SK-N-SH (cell line): ENCODE measurements at regions not wholly inside any gene's neighbourhood (a gene's known extent, or its start where the extent isn't known, plus 50 kb on each side); places are given as distances from the start of the nearest gene placed in this dataset.

Experiments used
- CTCF ChIA-PET: fragments of 300-600, 350-600 bp; formaldehyde crosslinking; extraction: SDS; loops from one replicate; lab custom pipeline; 2021; lab: Yijun Ruan, JAX
- POLR2A ChIA-PET: fragments of 350-600 bp; sonication (Branson Sonifier 250); formaldehyde crosslinking; extraction: SDS; loops from one replicate; lab custom pipeline; 2020; ENCODE audit warnings: antibody characterized with exemption, inconsistent platforms; lab: Yijun Ruan, JAX
- DNase-seq: peaks from one replicate; pipeline ENCODE4 v3.0.0; 2012
- H2AFZ ChIP-seq: fragments of 200-600 bp; sonication (generic); 2 replicates; pipeline ENCODE4 v1.8.1; 2016; ENCODE audit warnings: antibody characterized with exemption, mild to moderate bottlenecking, low read depth
- H3F3A ChIP-seq: fragments of 200-600 bp; sonication (generic); replicated peaks from 2 replicates; pipeline ENCODE3; 2016; ENCODE audit warnings: antibody characterized with exemption, mild to moderate bottlenecking; ENCODE audit not compliant: insufficient read depth
- H3K27ac ChIP-seq, 2 experiments: fragments of 200-500 bp in 1 of 2; fragments of 200-600 bp in 1 of 2; sonication (Bioruptor generic) in 1 of 2; sonication (generic), shearing (Covaris generic) in 1 of 2; 2 replicates each; pipeline versions ENCODE4 v1.5.1 to v1.6.1; 2014 to 2016; ENCODE audit warnings: low read depth in 2 of 2, inconsistent platforms in 1 of 2, low read length in 1 of 2, mild to moderate bottlenecking in 1 of 2, mixed read lengths in 1 of 2
- H3K27me3 ChIP-seq: fragments of 200-600 bp; sonication (generic), shearing (Covaris generic); 2 replicates; pipeline ENCODE4 v1.6.1; 2016; ENCODE audit warnings: mixed run types; ENCODE audit not compliant: insufficient read depth
- H3K36me3 ChIP-seq, 2 experiments: fragments of 200-500 bp in 1 of 2; fragments of 200-600 bp in 1 of 2; sonication (Bioruptor generic) in 1 of 2; sonication (generic) in 1 of 2; replicated peaks in 1 of 2; 2 replicates each; pipeline versions ENCODE3 to v1.5.1; 2014 to 2016; ENCODE audit warnings: low read length in 1 of 2, mild to moderate bottlenecking in 1 of 2; ENCODE audit not compliant: insufficient read depth in 2 of 2, control insufficient read depth in 1 of 2
- H3K4me1 ChIP-seq, 2 experiments: fragments of 200-500 bp in 1 of 2; fragments of 200-600 bp in 1 of 2; sonication (Bioruptor generic) in 1 of 2; sonication (generic), shearing (Covaris generic) in 1 of 2; 2 replicates each; pipeline versions ENCODE4 v1.5.1 to v1.6.1; 2014 to 2016; ENCODE audit warnings: low read depth in 1 of 2, low read length in 1 of 2, mixed run types in 1 of 2; ENCODE audit not compliant: insufficient read depth in 2 of 2, control insufficient read depth in 1 of 2
- H3K4me2 ChIP-seq: fragments of 200-600 bp; sonication (generic), shearing (Covaris generic); 2 replicates; pipeline ENCODE4 v1.6.1; 2017; ENCODE audit warnings: mixed run types
- H3K4me3 ChIP-seq, 2 experiments: fragments of 200-500 bp in 1 of 2; fragments of 200-600 bp in 1 of 2; sonication (Bioruptor generic) in 1 of 2; sonication (generic), shearing (Covaris generic) in 1 of 2; 2 replicates each; pipeline versions ENCODE4 v1.5.1 to v1.8.1; 2014 to 2016; ENCODE audit warnings: low read depth in 2 of 2, inconsistent platforms in 1 of 2, low read length in 1 of 2, mild to moderate bottlenecking in 1 of 2, mixed read lengths in 1 of 2, moderate library complexity in 1 of 2
- H3K79me2 ChIP-seq: fragments of 200-600 bp; sonication (generic); 2 replicates; pipeline ENCODE4 v1.8.1; 2017; ENCODE audit warnings: mild to moderate bottlenecking; ENCODE audit not compliant: insufficient read depth
- H3K9ac ChIP-seq: fragments of 200-600 bp; sonication (generic); 2 replicates; pipeline ENCODE4 v1.6.1; 2017; ENCODE audit warnings: mixed run types
- H3K9me2 ChIP-seq: fragments of 200-600 bp; sonication (generic); 2 replicates; pipeline ENCODE4 v1.6.1; 2017; ENCODE audit warnings: mixed run types
- H3K9me3 ChIP-seq: fragments of 200-600 bp; sonication (generic); 2 replicates; pipeline ENCODE4 v1.6.1; 2017; ENCODE audit warnings: mixed run types, mild to moderate bottlenecking, moderate library complexity
- H4K20me1 ChIP-seq: fragments of 200-600 bp; sonication (generic); 2 replicates; pipeline ENCODE4 v1.6.1; 2017; ENCODE audit warnings: mild to moderate bottlenecking, mixed run types; ENCODE audit not compliant: insufficient read depth
- CHD2 ChIP-seq: fragments of 150-350 bp; IDR thresholded peaks from 2 replicates; pipeline ENCODE4 v1.6.1; 2018; ENCODE audit warnings: low read length; ENCODE audit not compliant: partially characterized antibody
- FOSL2 ChIP-seq: IDR thresholded peaks from 2 replicates; pipeline ENCODE4 v1.4.0; 2012; ENCODE audit warnings: low read depth, mild to moderate bottlenecking, moderate library complexity, borderline replicate concordance
- FOXJ3 ChIP-seq: sonication (generic); formaldehyde crosslinking; IDR thresholded peaks from 2 replicates; pipeline ENCODE4 v1.5.1; 2020; ENCODE audit warnings: mild to moderate bottlenecking, missing genetic modification reagents
- FOXM1 ChIP-seq: IDR thresholded peaks from 2 replicates; pipeline ENCODE4 v1.4.0; 2012; ENCODE audit warnings: low read depth, mild to moderate bottlenecking
- GABPA ChIP-seq: IDR thresholded peaks from 2 replicates; pipeline ENCODE4 v1.4.0; 2012; ENCODE audit warnings: low read depth, mild to moderate bottlenecking
- JUND ChIP-seq: IDR thresholded peaks from 2 replicates; pipeline ENCODE4 v1.4.0; 2012
- MXI1 ChIP-seq: IDR thresholded peaks from 2 replicates; pipeline ENCODE4 v1.6.1; 2012; ENCODE audit warnings: mild to moderate bottlenecking, low read depth, low read length, improper control_type of control experiment
- RFX5 ChIP-seq: IDR thresholded peaks from 2 replicates; pipeline ENCODE4 v1.6.1; 2012; ENCODE audit warnings: mild to moderate bottlenecking, improper control_type of control experiment, low read length
- SIN3A ChIP-seq: IDR thresholded peaks from 2 replicates; pipeline ENCODE4 v1.6.1; 2012; ENCODE audit warnings: low read depth, mild to moderate bottlenecking, low read length, moderate library complexity, borderline replicate concordance
- TAF1 ChIP-seq: IDR thresholded peaks from 2 replicates; pipeline ENCODE4 v1.6.1; 2012; ENCODE audit warnings: low read depth, mild to moderate bottlenecking, low read length, moderate library complexity, borderline replicate concordance
- WGBS: methylation state at CpG from one replicate; pipeline ENCODE4 v1.1.6; 2017; ENCODE audit warnings: low lambda C conversion rate; 5-methylcytosine and 5-hydroxymethylcytosine counted together
- TF ChIP-seq, protein P1 (sequence below): fragments of 200-600 bp; sonication (generic); IDR thresholded peaks from 2 replicates; pipeline ENCODE4 v1.6.1; 2017; ENCODE audit warnings: antibody characterized with exemption, mild to moderate bottlenecking, moderate library complexity
- TF ChIP-seq, protein P2 (sequence below): IDR thresholded peaks from 2 replicates; pipeline ENCODE4 v1.4.0; 2012; ENCODE audit warnings: low read depth

DNA sequence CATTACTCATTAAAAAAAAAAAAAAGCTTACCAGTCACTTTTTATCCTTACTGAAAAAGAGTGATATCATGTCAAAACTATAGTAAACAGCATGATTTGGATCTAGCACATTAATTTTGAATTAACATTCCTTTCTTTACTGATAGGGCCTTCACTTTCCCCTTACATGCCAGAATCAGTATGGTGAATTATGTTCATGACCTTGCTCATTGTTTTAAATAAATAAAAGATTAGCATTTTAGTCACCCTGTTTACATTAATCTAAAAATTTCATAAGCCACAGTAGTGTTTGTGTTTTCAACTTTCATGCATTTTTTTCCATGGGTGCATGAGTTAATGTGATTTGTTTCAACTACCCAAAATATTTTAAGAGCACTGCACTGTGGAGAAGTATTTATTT is 160.8 kb downstream of the TFEC start:
- Histone ChIP-seq H4K20me1 (no peaks in the 10 kb centered on the region), H3K27me3 (0 out of 2 replicates have a peak, but pooled peaks cover 4% of the 10 kb centered on the region), H3K27ac (no peak overlapping the region)
- TF ChIP-seq JUND (no peak), GABPA (no peak), FOXJ3 (CRISPR knock-in tag) (no peak)
- TF ChIP-seq, all 33 proteins: peak for 0
- POLR2A ChIA-PET = no interaction called here
- CTCF ChIA-PET = interaction anchor here (1.0 kb wide), 1 partner anchor 11 kb away, joined by 3 read pairs; no protein-coding TSS in a partner anchor
- H3K9ac ChIP-seq = no peak overlapping the region
- H2AFZ ChIP-seq = no peak overlapping the region; the same call in 1 of the 2 replicates
- no peaks in the 10 kb centered on the region for H3K36me3 ChIP-seq
- DNase-seq = no peak
- H3K4me1 ChIP-seq = no peaks in the 10 kb centered on the region
- H3K4me3 ChIP-seq = no peak overlapping the region
- H3F3A ChIP-seq = no peaks in the 10 kb centered on the region
- H3K9me3 ChIP-seq = no peaks in the 10 kb centered on the region
- no peaks in the 10 kb centered on the region for H3K9me2 ChIP-seq
- H3K4me2 ChIP-seq = no peak overlapping the region
- no peaks in the 10 kb centered on the region for H3K79me2 ChIP-seq

DNA sequence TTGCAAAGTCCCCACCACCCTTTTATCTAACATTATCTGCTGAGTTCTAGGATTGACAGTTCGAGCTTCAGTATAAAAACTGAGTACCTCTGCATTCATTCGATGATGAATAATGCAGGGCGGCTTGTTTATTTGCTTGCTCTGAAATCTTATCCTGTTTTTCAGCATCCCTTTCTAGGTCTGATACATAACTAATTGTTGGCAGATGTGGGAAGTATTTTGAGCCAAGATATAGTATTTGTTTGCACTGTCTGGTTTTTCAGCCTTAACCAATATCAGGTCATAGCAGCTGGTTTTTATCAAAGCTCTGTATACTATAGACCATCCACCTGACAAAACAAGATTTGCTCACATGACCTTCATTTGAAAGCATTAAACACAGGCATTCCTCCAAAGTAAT is 161.4 kb downstream of the TFEC start:
- Histone ChIP-seq H3K27me3 (0 out of 2 replicates have a peak, but pooled peaks cover 4% of the 10 kb centered on the region), H3K9me2 (no peaks in the 10 kb centered on the region), H3K27ac (no peak overlapping the region), H3K36me3 (no peaks in the 10 kb centered on the region), H3F3A (no peaks in the 10 kb centered on the region), H3K4me1 (no peaks in the 10 kb centered on the region), H3K9me3 (no peaks in the 10 kb centered on the region), H3K4me2 (no peak overlapping the region), H4K20me1 (no peaks in the 10 kb centered on the region), H2AFZ (no peak overlapping the region), H3K4me3 (no peak overlapping the region), H3K79me2 (no peaks in the 10 kb centered on the region), H3K9ac (no peak overlapping the region)
- CTCF ChIA-PET = no interaction called here
- no peak for TF ChIP-seq SIN3A
- TF ChIP-seq MXI1 = no peak
- TF ChIP-seq CHD2 = no peak
- no peak for TF ChIP-seq TAF1
- TF ChIP-seq FOXM1 = no peak
- TF ChIP-seq JUND = no peak
- TF ChIP-seq, protein P1, sequence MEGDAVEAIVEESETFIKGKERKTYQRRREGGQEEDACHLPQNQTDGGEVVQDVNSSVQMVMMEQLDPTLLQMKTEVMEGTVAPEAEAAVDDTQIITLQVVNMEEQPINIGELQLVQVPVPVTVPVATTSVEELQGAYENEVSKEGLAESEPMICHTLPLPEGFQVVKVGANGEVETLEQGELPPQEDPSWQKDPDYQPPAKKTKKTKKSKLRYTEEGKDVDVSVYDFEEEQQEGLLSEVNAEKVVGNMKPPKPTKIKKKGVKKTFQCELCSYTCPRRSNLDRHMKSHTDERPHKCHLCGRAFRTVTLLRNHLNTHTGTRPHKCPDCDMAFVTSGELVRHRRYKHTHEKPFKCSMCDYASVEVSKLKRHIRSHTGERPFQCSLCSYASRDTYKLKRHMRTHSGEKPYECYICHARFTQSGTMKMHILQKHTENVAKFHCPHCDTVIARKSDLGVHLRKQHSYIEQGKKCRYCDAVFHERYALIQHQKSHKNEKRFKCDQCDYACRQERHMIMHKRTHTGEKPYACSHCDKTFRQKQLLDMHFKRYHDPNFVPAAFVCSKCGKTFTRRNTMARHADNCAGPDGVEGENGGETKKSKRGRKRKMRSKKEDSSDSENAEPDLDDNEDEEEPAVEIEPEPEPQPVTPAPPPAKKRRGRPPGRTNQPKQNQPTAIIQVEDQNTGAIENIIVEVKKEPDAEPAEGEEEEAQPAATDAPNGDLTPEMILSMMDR = no peak
- TF ChIP-seq, protein P2, sequence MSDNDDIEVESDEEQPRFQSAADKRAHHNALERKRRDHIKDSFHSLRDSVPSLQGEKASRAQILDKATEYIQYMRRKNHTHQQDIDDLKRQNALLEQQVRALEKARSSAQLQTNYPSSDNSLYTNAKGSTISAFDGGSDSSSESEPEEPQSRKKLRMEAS = no peak
- no peak for TF ChIP-seq FOXJ3 (CRISPR knock-in tag)
- no peak for TF ChIP-seq RFX5
- TF ChIP-seq FOSL2 = no peak
- POLR2A ChIA-PET = no interaction called here
- 21% methylated on average over 3 of the region's 3 CpGs for WGBS
- DNase-seq = no peak
